GM12878 (cell line): ENCODE measurements at regions not wholly inside any gene's neighbourhood (a gene's known extent, or its start where the extent isn't known, plus 50 kb on each side); places are given as distances from the start of the nearest gene placed in this dataset.

Experiments
- ATF3 ChIP-seq: IDR thresholded peaks from 2 replicates; pipeline ENCODE4 v1.6.1; 2011; ENCODE audit warnings: low read depth, mild to moderate bottlenecking, low read length, moderate library complexity, borderline replicate concordance; ENCODE audit errors: extremely low read depth
- CBX5 ChIP-seq: sonication (generic); IDR thresholded peaks from 2 replicates; pipeline ENCODE4 v1.6.1; 2016; ENCODE audit warnings: low read depth, moderate library complexity, mild to moderate bottlenecking, inconsistent platforms
- CEBPB ChIP-seq, 2 experiments: fragments of 150-350 bp in 1 of 2; IDR thresholded peaks; 2 replicates each; pipeline ENCODE4 v1.6.1; 2012 to 2014; ENCODE audit warnings: low read depth in 2 of 2, low read length in 2 of 2, borderline replicate concordance in 1 of 2, inconsistent platforms in 1 of 2
- MXI1 ChIP-seq: fragments of 150-350 bp; IDR thresholded peaks from 2 replicates; pipeline ENCODE4 v1.6.1; 2011; ENCODE audit warnings: low read depth, mild to moderate bottlenecking, inconsistent platforms, low read length, improper control_type of control experiment
- POLR2A ChIP-seq: IDR thresholded peaks from 2 replicates; pipeline ENCODE4 v1.6.1; 2011; ENCODE audit warnings: low read depth, mild to moderate bottlenecking, low read length
- RAD21 ChIP-seq: IDR thresholded peaks from 2 replicates; pipeline ENCODE4 v1.6.1; 2011; ENCODE audit warnings: mild to moderate bottlenecking, low read depth, low read length, moderate library complexity; ENCODE audit not compliant: insufficient read depth
- ZNF384 ChIP-seq: IDR thresholded peaks from 2 replicates; pipeline ENCODE4 v1.6.1; 2012; ENCODE audit warnings: low read depth, mild to moderate bottlenecking, low read length, improper control_type of control experiment, borderline replicate concordance
- TF ChIP-seq, protein P1 (sequence below), 3 experiments: IDR thresholded peaks in 2 of 3; conservative IDR thresholded peaks in 1 of 3; 2 replicates each; pipeline ENCODE4 v1.5.1; 2011; ENCODE audit warnings: low read depth in 3 of 3, low read length in 3 of 3, mild to moderate bottlenecking in 3 of 3, control low read depth in 2 of 3, moderate library complexity in 2 of 3, inconsistent platforms in 1 of 3, mixed read lengths in 1 of 3; ENCODE audit not compliant: control insufficient read depth in 2 of 3, insufficient read depth in 1 of 3; ENCODE audit errors: extremely low read depth in 1 of 3
- TF ChIP-seq, protein P2 (sequence below): fragments of 450-650 bp; formaldehyde crosslinking; IDR thresholded peaks from 2 replicates; pipeline ENCODE4 v1.4.0; 2020; ENCODE audit warnings: mild to moderate bottlenecking, moderate library complexity

GRCh38 chr18:78423811-78424210 is 555.8 kb upstream of the SALL3 start:
- TF ChIP-seq CBX5 (no peak), RAD21 (no peak), MXI1 (no peak), POLR2A (no peak), ATF3 (no peak), ZNF384 (no peak), CEBPB (IDR thresholded peaks at IDR 0.05; ENCODE audit: borderline replicate concordance in 1 of 2, low read depth in 2 of 2, low read length in 2 of 2) (no peak)
- TF ChIP-seq, protein P1, sequence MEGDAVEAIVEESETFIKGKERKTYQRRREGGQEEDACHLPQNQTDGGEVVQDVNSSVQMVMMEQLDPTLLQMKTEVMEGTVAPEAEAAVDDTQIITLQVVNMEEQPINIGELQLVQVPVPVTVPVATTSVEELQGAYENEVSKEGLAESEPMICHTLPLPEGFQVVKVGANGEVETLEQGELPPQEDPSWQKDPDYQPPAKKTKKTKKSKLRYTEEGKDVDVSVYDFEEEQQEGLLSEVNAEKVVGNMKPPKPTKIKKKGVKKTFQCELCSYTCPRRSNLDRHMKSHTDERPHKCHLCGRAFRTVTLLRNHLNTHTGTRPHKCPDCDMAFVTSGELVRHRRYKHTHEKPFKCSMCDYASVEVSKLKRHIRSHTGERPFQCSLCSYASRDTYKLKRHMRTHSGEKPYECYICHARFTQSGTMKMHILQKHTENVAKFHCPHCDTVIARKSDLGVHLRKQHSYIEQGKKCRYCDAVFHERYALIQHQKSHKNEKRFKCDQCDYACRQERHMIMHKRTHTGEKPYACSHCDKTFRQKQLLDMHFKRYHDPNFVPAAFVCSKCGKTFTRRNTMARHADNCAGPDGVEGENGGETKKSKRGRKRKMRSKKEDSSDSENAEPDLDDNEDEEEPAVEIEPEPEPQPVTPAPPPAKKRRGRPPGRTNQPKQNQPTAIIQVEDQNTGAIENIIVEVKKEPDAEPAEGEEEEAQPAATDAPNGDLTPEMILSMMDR (IDR thresholded peaks at IDR 0.05 in 2 of 3, conservative IDR thresholded peaks at IDR 0.05 in 1 of 3; ENCODE audit: control insufficient read depth in 2 of 3, extremely low read depth in 1 of 3, insufficient read depth in 1 of 3, low read depth in 3 of 3, low read length in 3 of 3): no peak
- TF ChIP-seq, protein P2, sequence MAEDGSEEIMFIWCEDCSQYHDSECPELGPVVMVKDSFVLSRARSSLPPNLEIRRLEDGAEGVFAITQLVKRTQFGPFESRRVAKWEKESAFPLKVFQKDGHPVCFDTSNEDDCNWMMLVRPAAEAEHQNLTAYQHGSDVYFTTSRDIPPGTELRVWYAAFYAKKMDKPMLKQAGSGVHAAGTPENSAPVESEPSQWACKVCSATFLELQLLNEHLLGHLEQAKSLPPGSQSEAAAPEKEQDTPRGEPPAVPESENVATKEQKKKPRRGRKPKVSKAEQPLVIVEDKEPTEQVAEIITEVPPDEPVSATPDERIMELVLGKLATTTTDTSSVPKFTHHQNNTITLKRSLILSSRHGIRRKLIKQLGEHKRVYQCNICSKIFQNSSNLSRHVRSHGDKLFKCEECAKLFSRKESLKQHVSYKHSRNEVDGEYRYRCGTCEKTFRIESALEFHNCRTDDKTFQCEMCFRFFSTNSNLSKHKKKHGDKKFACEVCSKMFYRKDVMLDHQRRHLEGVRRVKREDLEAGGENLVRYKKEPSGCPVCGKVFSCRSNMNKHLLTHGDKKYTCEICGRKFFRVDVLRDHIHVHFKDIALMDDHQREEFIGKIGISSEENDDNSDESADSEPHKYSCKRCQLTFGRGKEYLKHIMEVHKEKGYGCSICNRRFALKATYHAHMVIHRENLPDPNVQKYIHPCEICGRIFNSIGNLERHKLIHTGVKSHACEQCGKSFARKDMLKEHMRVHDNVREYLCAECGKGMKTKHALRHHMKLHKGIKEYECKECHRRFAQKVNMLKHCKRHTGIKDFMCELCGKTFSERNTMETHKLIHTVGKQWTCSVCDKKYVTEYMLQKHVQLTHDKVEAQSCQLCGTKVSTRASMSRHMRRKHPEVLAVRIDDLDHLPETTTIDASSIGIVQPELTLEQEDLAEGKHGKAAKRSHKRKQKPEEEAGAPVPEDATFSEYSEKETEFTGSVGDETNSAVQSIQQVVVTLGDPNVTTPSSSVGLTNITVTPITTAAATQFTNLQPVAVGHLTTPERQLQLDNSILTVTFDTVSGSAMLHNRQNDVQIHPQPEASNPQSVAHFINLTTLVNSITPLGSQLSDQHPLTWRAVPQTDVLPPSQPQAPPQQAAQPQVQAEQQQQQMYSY (CRISPR knock-in tag): no peak
